OCI-LY3 (cell line): ENCODE measurements at regions not wholly inside any gene's neighbourhood (a gene's known extent, or its start where the extent isn't known, plus 50 kb on each side); places are given as distances from the start of the nearest gene placed in this dataset.

Source experiments
- H2AFZ ChIP-seq: fragments of 200-600, 300-600 bp; shearing (Covaris generic); 2 replicates; pipeline ENCODE4 v1.6.0; 2014; ENCODE audit warnings: antibody characterized with exemption, low read depth, low read length
- H3K27ac ChIP-seq: fragments of 200-600, 300-600 bp; sonication (generic); 2 replicates; pipeline ENCODE4 v1.5.1; 2014; ENCODE audit warnings: mild to moderate bottlenecking, low read length, moderate library complexity, mixed read lengths
- H3K27me3 ChIP-seq: fragments of 200-600, 300-600 bp; sonication (generic); 2 replicates; pipeline ENCODE4 v1.6.1; 2014; ENCODE audit warnings: low read depth, low read length, mixed read lengths
- H3K36me3 ChIP-seq: fragments of 200-600, 300-600 bp; sonication (generic); replicated peaks from 2 replicates; pipeline ENCODE3; 2014; ENCODE audit warnings: low read depth, low read length, mixed read lengths
- H3K4me1 ChIP-seq: fragments of 300-600, 200-600 bp; sonication (generic); 2 replicates; pipeline ENCODE4 v1.6.1; 2014; ENCODE audit warnings: low read length, mixed read lengths
- H3K4me2 ChIP-seq: fragments of 200-600, 300-600 bp; sonication (generic); 2 replicates; pipeline ENCODE4 v1.6.1; 2014; ENCODE audit warnings: low read length, mixed read lengths
- H3K4me3 ChIP-seq: fragments of 300-600, 200-600 bp; sonication (generic); 2 replicates; pipeline ENCODE4 v1.5.1; 2014; ENCODE audit warnings: antibody characterized with exemption, mild to moderate bottlenecking, low read length, moderate library complexity
- H3K79me2 ChIP-seq: fragments of 300-600, 200-600 bp; shearing (Covaris generic); 2 replicates; pipeline ENCODE4 v1.6.1; 2014; ENCODE audit warnings: mild to moderate bottlenecking, low read length, mixed read lengths
- H3K9ac ChIP-seq: fragments of 300-600, 200-600 bp; shearing (Covaris generic); 2 replicates; pipeline ENCODE4 v1.6.0; 2014; ENCODE audit warnings: mild to moderate bottlenecking, low read length, moderate library complexity
- H3K9me3 ChIP-seq: fragments of 200-600, 300-600 bp; shearing (Covaris generic); 2 replicates; pipeline ENCODE4 v1.6.1; 2014; ENCODE audit warnings: low read length, mixed read lengths; ENCODE audit not compliant: insufficient read depth
- H4K20me1 ChIP-seq: fragments of 200-600, 300-600 bp; sonication (generic); 2 replicates; pipeline ENCODE4 v1.6.1; 2016; ENCODE audit warnings: low read length, mixed read lengths; ENCODE audit not compliant: insufficient read depth
- EZH2phosphoT487 ChIP-seq: fragments of 200-600 bp; shearing (Covaris generic); IDR thresholded peaks from 2 replicates; pipeline ENCODE4 v1.6.1; 2018; ENCODE audit warnings: antibody characterized with exemption, mixed run types, low read depth
- TF ChIP-seq, protein P1 (sequence below): fragments of 200-600, 300-600 bp; sonication (generic); IDR thresholded peaks from 2 replicates; pipeline ENCODE4 v1.5.1; 2014; ENCODE audit warnings: antibody characterized with exemption, low read length, low read depth

DNA sequence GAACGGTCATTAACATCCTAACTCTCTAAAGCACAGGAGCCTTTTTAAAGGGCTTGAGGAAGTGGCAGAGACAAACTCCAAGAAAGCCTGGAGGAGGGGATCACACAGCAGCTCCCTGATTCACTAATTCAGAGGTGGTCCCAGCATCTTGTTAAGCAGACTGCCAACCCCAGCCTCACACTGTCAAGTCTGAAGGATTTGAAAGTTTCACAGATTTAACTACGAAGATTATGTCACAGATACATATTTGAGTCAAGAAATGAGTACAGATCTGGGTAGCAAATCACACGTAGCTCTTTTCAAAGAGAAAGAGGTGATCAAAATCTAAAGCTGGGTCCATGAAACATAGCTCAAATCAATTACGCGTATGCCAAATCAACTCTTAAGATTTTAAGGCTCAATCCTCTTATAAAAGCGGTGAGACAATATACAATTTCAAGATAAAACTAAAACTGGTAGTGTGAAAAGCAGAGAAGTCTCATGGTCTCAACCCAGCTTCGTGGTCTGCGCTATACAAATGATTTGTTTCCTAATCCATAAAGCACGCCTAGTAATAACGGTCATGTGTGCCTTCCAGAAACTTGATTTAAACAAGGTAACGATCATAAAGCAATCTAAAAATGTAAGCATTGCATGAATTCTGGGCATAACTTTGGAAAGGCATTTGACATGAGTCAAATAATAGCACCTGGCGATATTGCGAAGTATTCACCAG is 229.9 kb upstream of the MKLN1 start:
- TF ChIP-seq, protein P1, sequence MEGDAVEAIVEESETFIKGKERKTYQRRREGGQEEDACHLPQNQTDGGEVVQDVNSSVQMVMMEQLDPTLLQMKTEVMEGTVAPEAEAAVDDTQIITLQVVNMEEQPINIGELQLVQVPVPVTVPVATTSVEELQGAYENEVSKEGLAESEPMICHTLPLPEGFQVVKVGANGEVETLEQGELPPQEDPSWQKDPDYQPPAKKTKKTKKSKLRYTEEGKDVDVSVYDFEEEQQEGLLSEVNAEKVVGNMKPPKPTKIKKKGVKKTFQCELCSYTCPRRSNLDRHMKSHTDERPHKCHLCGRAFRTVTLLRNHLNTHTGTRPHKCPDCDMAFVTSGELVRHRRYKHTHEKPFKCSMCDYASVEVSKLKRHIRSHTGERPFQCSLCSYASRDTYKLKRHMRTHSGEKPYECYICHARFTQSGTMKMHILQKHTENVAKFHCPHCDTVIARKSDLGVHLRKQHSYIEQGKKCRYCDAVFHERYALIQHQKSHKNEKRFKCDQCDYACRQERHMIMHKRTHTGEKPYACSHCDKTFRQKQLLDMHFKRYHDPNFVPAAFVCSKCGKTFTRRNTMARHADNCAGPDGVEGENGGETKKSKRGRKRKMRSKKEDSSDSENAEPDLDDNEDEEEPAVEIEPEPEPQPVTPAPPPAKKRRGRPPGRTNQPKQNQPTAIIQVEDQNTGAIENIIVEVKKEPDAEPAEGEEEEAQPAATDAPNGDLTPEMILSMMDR, result no peak
- no peak for TF ChIP-seq EZH2phosphoT487
- no peak overlapping the region for H3K9ac ChIP-seq
- H3K9me3 ChIP-seq, result no peaks in the 10 kb centered on the region
- 0 out of 2 replicates have a peak, but pooled peaks cover 10% of the 10 kb centered on the region for H3K79me2 ChIP-seq
- H3K27me3 ChIP-seq, result no peaks in the 10 kb centered on the region
- H3K4me2 ChIP-seq, result peak overlapping the region; percentile 1; the same call in 1 of the 2 replicates
- H2AFZ ChIP-seq, result no peak overlapping the region
- peaks cover 14% of the 10 kb centered on the region; the same call in 1 of the 2 replicates for H4K20me1 ChIP-seq
- H3K36me3 ChIP-seq, result no peaks in the 10 kb centered on the region
- peaks cover 8% of the 10 kb centered on the region for H3K4me1 ChIP-seq
- no peak overlapping the region for H3K4me3 ChIP-seq
- H3K27ac ChIP-seq, result no peak overlapping the region

GRCh38 chr7:131098527-131098926 is 229.1 kb upstream of the MKLN1 start:
- Histone ChIP-seq H3K36me3 (no peaks in the 10 kb centered on the region), H3K9me3 (no peaks in the 10 kb centered on the region), H3K4me1 (peaks cover 8% of the 10 kb centered on the region), H3K9ac (no peak overlapping the region), H3K4me2 (no peak overlapping the region), H3K79me2 (0 out of 2 replicates have a peak, but pooled peaks cover 14% of the 10 kb centered on the region), H3K27me3 (no peaks in the 10 kb centered on the region), H3K27ac (no peak overlapping the region), H4K20me1 (peaks cover 17% of the 10 kb centered on the region; the same call in 1 of the 2 replicates), H3K4me3 (no peak overlapping the region), H2AFZ (no peak overlapping the region)
- TF ChIP-seq EZH2phosphoT487, result no peak
- TF ChIP-seq, protein P1, result no peak

- no peaks in the 10 kb centered on the region for H3K36me3 ChIP-seq
These were observed 227.2 kb upstream of the MKLN1 start for GRCh38 chr7:131100357-131101054.

DNA sequence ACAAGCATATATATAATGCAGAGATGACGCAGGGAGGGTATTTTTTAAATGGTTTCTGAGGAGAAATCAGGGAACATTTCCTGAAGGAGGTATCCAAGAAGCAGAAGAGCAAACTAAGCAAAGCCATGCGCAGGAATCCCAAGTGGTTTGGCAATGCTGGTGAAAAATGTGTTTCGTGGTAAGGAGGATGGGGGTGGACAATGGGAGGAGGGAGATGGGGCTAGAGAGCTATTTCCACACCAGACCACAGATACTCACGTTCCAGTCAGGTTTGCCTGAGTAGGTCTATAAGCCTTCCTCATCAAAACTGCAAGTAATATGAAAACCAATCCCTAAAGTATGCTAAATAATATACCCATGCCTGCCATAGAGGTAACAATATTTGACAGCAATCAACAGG is 223.7 kb upstream of the MKLN1 start:
- Histone ChIP-seq H4K20me1 (peaks cover 21% of the 10 kb centered on the region; the same call in 1 of the 2 replicates), H3K4me1 (peaks cover 14% of the 10 kb centered on the region), H3K27me3 (no peaks in the 10 kb centered on the region), H3K4me2 (no peak overlapping the region), H3K79me2 (peaks cover 15% of the 10 kb centered on the region; the same call in 1 of the 2 replicates), H3K27ac (no peak overlapping the region), H3K36me3 (no peaks in the 10 kb centered on the region), H2AFZ (no peak overlapping the region), H3K9ac (no peak overlapping the region), H3K9me3 (no peaks in the 10 kb centered on the region), H3K4me3 (no peak overlapping the region)
- no peak for TF ChIP-seq EZH2phosphoT487
- TF ChIP-seq, protein P1, result no peak

More at GRCh38 chr7:131100357-131101054, 227.2 kb upstream of the MKLN1 start:
- Histone ChIP-seq H4K20me1 (peaks cover 32% of the 10 kb centered on the region; the same call in 1 of the 2 replicates), H3K27me3 (no peaks in the 10 kb centered on the region), H3K9ac (no peak overlapping the region), H3K4me3 (no peak overlapping the region), H3K4me1 (peaks cover 14% of the 10 kb centered on the region), H3K4me2 (no peak overlapping the region), H2AFZ (no peak overlapping the region), H3K27ac (no peak overlapping the region), H3K9me3 (no peaks in the 10 kb centered on the region), H3K79me2 (0 out of 2 replicates have a peak, but pooled peaks cover 9% of the 10 kb centered on the region)
- TF ChIP-seq EZH2phosphoT487, result no peak
- TF ChIP-seq, protein P1, result no peak
